Tibial nerve (tissue), 4 donors: ENCODE measurements at regions not wholly inside any gene's neighbourhood (a gene's known extent, or its start where the extent isn't known, plus 50 kb on each side); places are given as distances from the start of the nearest gene placed in this dataset.

Source experiments
- CTCF ChIP-seq, 5 experiments: fragments of 200-600 bp in 3 of 5; fragments of 450-650 bp in 2 of 5; sonication (generic) in 3 of 5; IDR thresholded peaks; one replicate each; pipeline ENCODE4 v1.5.1; 2016 to 2019; ENCODE audit warnings: antibody characterized with exemption in 5 of 5, mild to moderate bottlenecking in 3 of 5, moderate library complexity in 2 of 5
- EP300 ChIP-seq, 2 donors: sonication (generic); formaldehyde crosslinking; IDR thresholded peaks; one replicate each; pipeline ENCODE4 v1.6.1; 2017; ENCODE audit warnings: antibody characterized with exemption in 2 of 2, mild to moderate bottlenecking in 1 of 2
- POLR2A ChIP-seq, 2 donors: fragments of 450-650 bp; IDR thresholded peaks; one replicate each; pipeline ENCODE4 v1.6.1; 2017; ENCODE audit warnings: antibody characterized with exemption in 2 of 2, mild to moderate bottlenecking in 2 of 2, moderate library complexity in 2 of 2

GRCh38 chr16:65490286-65490685 is 368.4 kb upstream of the CDH11 start:
- no peak for TF ChIP-seq CTCF (IDR thresholded peaks at IDR 0.05)
- no peak for TF ChIP-seq POLR2A (IDR thresholded peaks at IDR 0.05)
- no peak for TF ChIP-seq EP300 (IDR thresholded peaks at IDR 0.05)
